ENCODE measurements at regions not wholly inside any gene's neighbourhood (a gene's known extent, or its start where the extent isn't known, plus 50 kb on each side); places are given as distances from the start of the nearest gene placed in this dataset.

DNA sequence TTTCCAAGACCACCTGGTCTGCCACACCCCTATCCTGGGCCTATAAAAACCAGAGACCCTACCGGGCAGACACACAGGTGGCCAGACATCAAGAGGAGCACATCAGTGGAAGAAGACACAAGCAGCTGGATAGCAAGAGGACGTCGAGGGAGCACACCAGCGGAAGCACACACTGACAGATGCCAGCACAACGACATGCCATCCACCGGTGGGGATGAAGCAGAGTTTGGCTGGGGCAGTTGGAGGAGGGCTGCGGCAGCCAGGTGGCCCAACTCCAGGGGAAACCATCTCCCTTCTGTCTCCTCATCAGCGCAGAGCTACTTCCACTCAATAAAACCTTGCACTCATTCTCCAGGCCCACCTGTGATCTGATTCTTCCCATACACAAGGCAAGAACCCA, 200.6 kb downstream of the PCDH17 start:
- Histone ChIP-seq H3K9me3 (ENCODE audit: control insufficient read depth, insufficient read depth, low read length) (no peaks in the 10 kb centered on the region), H3K4me1 (ENCODE audit: control insufficient read depth, insufficient read depth, low read length) (no peaks in the 10 kb centered on the region), H3K27ac (ENCODE audit: low read depth, low read length) (no peak overlapping the region), H3K36me3 (ENCODE audit: control insufficient read depth, insufficient read depth, low read length) (no peaks in the 10 kb centered on the region), H3K27me3 (ENCODE audit: control insufficient read depth, insufficient read depth, low read length) (no peaks in the 10 kb centered on the region), H3K4me3 (ENCODE audit: low read depth, low read length) (no peak overlapping the region)
- DNase-seq (ENCODE audit: low read depth in 4 of 6, low spot score in 6 of 6), result no peak
- 97% methylated on average over 7 of the region's 8 CpGs for WGBS (ENCODE audit: insufficient coverage)

DNA sequence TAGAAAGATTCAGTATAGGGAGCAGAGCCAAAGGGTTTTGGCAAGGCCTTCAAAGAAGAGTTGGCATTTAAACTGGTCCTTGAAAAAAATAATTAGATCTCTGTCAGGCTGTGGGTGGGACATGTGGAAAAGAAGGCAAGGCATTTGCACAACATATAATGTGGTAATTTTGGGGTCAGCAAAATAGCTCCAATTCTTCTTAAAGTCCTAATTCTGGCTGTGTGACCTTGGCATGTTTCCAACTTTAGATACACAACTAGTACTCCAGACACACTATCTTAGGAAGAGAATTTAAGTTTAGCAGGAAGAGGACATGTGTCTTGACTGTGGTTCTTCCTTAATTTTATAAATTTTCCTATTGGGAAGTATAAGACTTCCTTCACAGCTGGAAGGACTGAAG, 206.3 kb downstream of the PCDH17 start:
- Histone ChIP-seq H3K27me3 (ENCODE audit: control insufficient read depth, insufficient read depth, low read length) (no peaks in the 10 kb centered on the region), H3K4me3 (ENCODE audit: low read depth, low read length) (no peak overlapping the region), H3K27ac (ENCODE audit: low read depth, low read length) (no peak overlapping the region), H3K4me1 (ENCODE audit: control insufficient read depth, insufficient read depth, low read length) (no peaks in the 10 kb centered on the region), H3K36me3 (ENCODE audit: control insufficient read depth, insufficient read depth, low read length) (no peaks in the 10 kb centered on the region), H3K9me3 (ENCODE audit: control insufficient read depth, insufficient read depth, low read length) (no peaks in the 10 kb centered on the region)
- DNase-seq (ENCODE audit: low read depth in 4 of 6, low spot score in 6 of 6), result peak in 2 of 6 donors; percentile 18 to 39

DNA sequence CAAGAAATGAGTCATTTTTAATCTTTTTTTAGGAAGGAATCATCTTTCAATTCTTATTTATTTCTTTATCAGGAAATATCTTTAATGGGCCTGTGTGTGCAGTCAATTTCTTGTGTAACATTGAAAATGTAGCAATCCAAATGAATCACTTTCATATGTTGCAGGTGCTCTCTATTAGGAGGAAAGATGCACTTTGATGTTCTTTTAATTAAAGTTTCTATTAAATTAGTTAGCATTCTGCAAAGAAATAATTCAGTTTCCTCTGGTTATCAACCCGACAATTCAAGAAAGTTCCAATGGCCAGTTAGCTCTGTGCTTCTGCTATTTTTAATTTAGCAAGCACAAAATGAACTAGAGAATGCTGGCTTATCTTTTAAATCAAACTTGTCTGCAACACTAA, 212.0 kb downstream of the PCDH17 start:
- Histone ChIP-seq H3K9me3 (ENCODE audit: control insufficient read depth, insufficient read depth, low read length) (peaks cover 5% of the 10 kb centered on the region), H3K27ac (ENCODE audit: low read depth, low read length) (no peak overlapping the region), H3K27me3 (ENCODE audit: control insufficient read depth, insufficient read depth, low read length) (no peaks in the 10 kb centered on the region), H3K4me1 (ENCODE audit: control insufficient read depth, insufficient read depth, low read length) (no peaks in the 10 kb centered on the region), H3K4me3 (ENCODE audit: low read depth, low read length) (no peak overlapping the region), H3K36me3 (ENCODE audit: control insufficient read depth, insufficient read depth, low read length) (no peaks in the 10 kb centered on the region)
- DNase-seq (ENCODE audit: low read depth in 4 of 6, low spot score in 6 of 6), result no peak
- WGBS (ENCODE audit: insufficient coverage), result 100% methylated on average over 1 of the region's 1 CpG

DNA sequence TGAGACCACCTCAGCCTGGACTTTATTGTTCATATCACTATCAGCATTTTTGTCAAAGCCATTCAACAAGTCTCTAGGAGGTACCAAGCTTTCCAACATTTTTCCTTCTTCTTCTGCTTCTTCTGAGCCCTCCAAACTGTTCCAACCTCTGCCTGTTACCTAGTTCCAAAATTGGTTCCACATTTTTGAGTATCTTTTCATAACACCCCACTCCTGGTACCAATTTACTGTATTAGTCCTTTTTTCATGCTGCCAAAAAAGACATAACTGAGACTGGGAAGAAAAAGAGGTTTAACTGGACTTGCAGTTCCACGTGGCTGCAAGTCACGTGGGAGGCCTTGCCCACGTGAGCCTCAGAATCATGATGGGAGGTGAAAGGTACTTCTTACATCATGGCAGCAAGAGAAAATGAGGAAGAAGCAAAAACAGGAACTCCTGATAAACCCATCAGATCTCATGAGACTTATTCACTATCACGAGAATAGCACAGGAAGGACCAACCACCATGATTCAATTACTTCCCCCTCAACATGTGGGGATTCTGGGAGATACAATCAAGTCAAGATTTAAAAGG, 215.1 kb downstream of the PCDH17 start:
- Histone ChIP-seq H3K4me1 (ENCODE audit: control insufficient read depth, insufficient read depth, low read length) (no peaks in the 10 kb centered on the region), H3K27me3 (ENCODE audit: control insufficient read depth, insufficient read depth, low read length) (no peaks in the 10 kb centered on the region), H3K9me3 (ENCODE audit: control insufficient read depth, insufficient read depth, low read length) (peaks cover 5% of the 10 kb centered on the region), H3K27ac (ENCODE audit: low read depth, low read length) (no peak overlapping the region), H3K4me3 (ENCODE audit: low read depth, low read length) (no peak overlapping the region), H3K36me3 (ENCODE audit: control insufficient read depth, insufficient read depth, low read length) (no peaks in the 10 kb centered on the region)
- DNase-seq (ENCODE audit: low read depth in 4 of 6, low spot score in 6 of 6), result no peak
- WGBS (ENCODE audit: insufficient coverage), result 87% methylated on average over 3 of the region's 4 CpGs

DNA sequence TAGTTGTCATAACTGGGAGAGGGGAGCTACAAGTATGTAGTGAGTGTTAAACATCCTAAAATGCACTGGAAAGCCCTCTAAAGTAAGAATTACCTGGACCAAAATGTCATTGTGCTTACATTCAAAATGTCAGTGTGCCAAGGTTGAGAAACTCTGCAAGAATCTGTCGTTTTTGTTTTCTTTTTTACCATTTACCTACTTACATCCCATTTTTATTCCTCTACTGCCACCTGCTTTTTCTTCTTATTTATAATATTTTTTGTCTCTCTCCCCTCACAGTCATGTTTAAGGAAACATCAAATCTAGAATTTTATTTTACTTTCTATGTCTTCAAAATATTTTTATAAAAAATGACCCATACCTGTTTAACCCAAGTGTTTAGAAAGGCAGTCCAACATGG, 226.4 kb downstream of the PCDH17 start:
- Histone ChIP-seq H3K9me3 (ENCODE audit: control insufficient read depth, insufficient read depth, low read length) (no peaks in the 10 kb centered on the region), H3K4me3 (ENCODE audit: low read depth, low read length) (no peak overlapping the region), H3K27ac (ENCODE audit: low read depth, low read length) (no peak overlapping the region), H3K27me3 (ENCODE audit: control insufficient read depth, insufficient read depth, low read length) (no peaks in the 10 kb centered on the region), H3K36me3 (ENCODE audit: control insufficient read depth, insufficient read depth, low read length) (no peaks in the 10 kb centered on the region), H3K4me1 (ENCODE audit: control insufficient read depth, insufficient read depth, low read length) (no peaks in the 10 kb centered on the region)
- peak in 2 of 6 donors; percentile 12 to 27 for DNase-seq (ENCODE audit: low read depth in 4 of 6, low spot score in 6 of 6)
- 0% methylated on average over 1 of the region's 1 CpG for WGBS (ENCODE audit: insufficient coverage)

DNA sequence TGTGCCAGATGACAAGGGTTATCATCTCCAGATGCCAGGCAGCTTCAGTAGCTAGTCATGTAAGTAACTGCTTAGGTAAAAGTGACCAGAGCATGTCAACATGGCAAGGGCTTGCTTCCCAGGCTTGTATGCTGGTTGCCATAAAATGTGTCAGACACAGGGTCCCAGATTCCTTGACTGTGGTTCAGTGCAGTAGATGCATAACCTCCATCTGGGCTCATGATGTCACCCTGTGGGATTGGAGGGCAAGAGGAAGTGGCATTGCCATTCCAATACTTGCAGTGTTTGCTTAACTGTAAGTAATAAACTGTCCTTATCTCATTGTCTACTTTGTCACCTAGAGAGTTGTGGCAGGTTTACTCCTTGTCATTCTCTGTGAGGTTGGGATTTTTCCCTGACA, 226.8 kb downstream of the PCDH17 start:
- Histone ChIP-seq H3K4me3 (ENCODE audit: low read depth, low read length) (no peak overlapping the region), H3K4me1 (ENCODE audit: control insufficient read depth, insufficient read depth, low read length) (no peaks in the 10 kb centered on the region), H3K36me3 (ENCODE audit: control insufficient read depth, insufficient read depth, low read length) (no peaks in the 10 kb centered on the region), H3K9me3 (ENCODE audit: control insufficient read depth, insufficient read depth, low read length) (no peaks in the 10 kb centered on the region), H3K27ac (ENCODE audit: low read depth, low read length) (no peak overlapping the region), H3K27me3 (ENCODE audit: control insufficient read depth, insufficient read depth, low read length) (no peaks in the 10 kb centered on the region)
- no peak for DNase-seq (ENCODE audit: low read depth in 4 of 6, low spot score in 6 of 6)

DNA sequence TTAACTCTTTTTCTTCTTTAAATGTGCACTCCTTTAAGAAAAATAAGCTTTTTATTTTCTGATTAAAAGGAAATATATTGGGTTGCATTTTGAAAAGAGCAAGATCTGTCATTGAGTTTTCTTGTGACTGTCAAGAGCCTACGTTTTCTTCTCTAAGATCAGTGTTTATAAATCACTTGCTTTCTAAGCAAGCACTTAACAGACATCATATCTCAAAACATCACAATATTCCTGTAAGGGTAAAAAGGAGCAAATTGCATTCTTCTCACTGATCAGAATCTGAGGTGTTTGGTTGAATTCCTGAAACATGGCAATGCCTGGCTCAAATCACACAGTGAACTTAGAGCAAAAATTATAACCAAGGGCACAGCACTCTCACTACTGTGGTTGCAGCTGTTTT, 231.3 kb downstream of the PCDH17 start:
- WGBS (ENCODE audit: insufficient coverage), result no CpG with 5 or more reads among the region's 1 CpG
- H3K9me3 ChIP-seq (ENCODE audit: control insufficient read depth, insufficient read depth, low read length), result peaks cover 2% of the 10 kb centered on the region
- H3K4me1 ChIP-seq (ENCODE audit: control insufficient read depth, insufficient read depth, low read length), result no peaks in the 10 kb centered on the region
- DNase-seq (ENCODE audit: low read depth in 4 of 6, low spot score in 6 of 6), result peak in 1 of 6 donors; percentile 14
- H3K27me3 ChIP-seq (ENCODE audit: control insufficient read depth, insufficient read depth, low read length), result no peaks in the 10 kb centered on the region
- no peak overlapping the region for H3K27ac ChIP-seq (ENCODE audit: low read depth, low read length)
- no peak overlapping the region for H3K4me3 ChIP-seq (ENCODE audit: low read depth, low read length)
- no peaks in the 10 kb centered on the region for H3K36me3 ChIP-seq (ENCODE audit: control insufficient read depth, insufficient read depth, low read length)

DNA sequence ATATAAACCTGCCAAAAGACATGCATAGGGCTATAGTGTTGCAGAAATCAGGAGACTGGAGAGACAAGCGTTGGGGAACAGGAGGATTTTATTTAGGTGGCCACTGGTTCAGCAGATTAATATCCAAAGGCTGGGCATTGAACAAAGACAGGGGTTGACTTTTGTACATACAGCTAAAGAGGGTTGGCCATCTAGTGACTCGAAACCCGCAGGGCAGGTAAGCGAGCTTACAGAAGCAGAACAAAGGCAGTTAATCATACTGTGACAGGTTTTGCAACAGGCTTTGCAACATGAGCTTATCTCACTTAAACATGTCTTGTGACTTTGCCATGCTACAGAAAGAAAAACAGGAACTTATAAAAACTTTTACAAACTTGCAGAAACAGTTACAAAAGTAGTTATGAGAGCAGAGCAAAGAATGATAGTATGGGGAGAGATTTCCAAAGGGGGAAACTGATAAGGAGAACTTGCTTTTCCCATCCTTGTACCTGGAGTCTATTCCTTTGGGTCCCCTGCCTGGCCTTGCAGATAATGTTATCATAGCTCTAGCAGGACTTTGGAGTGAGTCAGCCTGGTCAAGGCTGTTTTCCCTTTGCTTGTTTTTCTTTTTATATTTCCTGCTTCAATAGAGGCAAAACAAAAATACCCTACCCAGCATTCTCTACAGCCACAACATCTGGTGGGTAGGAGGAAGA, 234.2 kb downstream of the PCDH17 start:
- Histone ChIP-seq H3K27ac (ENCODE audit: low read depth, low read length) (no peak overlapping the region), H3K4me1 (ENCODE audit: control insufficient read depth, insufficient read depth, low read length) (no peaks in the 10 kb centered on the region), H3K36me3 (ENCODE audit: control insufficient read depth, insufficient read depth, low read length) (no peaks in the 10 kb centered on the region), H3K27me3 (ENCODE audit: control insufficient read depth, insufficient read depth, low read length) (no peaks in the 10 kb centered on the region), H3K4me3 (ENCODE audit: low read depth, low read length) (no peak overlapping the region), H3K9me3 (ENCODE audit: control insufficient read depth, insufficient read depth, low read length) (peaks cover 5% of the 10 kb centered on the region)
- no peak for DNase-seq (ENCODE audit: low read depth in 4 of 6, low spot score in 6 of 6)
- 92% methylated on average over 4 of the region's 4 CpGs for WGBS (ENCODE audit: insufficient coverage)

DNA sequence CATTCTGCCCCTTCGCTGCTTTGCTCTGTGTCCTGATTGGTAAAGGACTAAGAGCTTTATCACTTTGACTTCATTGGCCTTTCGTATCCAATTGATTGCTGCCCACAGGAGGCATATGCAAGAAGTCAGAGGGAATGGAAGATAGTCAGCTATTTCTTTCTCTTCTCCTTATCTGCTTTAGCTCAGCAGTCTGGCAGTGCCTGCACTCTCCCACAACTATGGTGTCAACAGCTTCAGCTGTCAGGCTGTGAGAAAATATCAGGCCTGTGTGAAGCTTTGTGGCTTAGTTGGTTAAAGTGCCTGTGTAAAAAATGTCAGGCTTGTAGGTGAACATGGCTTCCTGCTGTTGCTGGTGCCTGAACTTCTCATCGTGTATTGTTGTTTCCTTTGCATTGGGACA, 243.0 kb downstream of the PCDH17 start:
- Histone ChIP-seq H3K9me3 (ENCODE audit: control insufficient read depth, insufficient read depth, low read length) (no peaks in the 10 kb centered on the region), H3K4me3 (ENCODE audit: low read depth, low read length) (no peak overlapping the region), H3K27ac (ENCODE audit: low read depth, low read length) (no peak overlapping the region), H3K27me3 (ENCODE audit: control insufficient read depth, insufficient read depth, low read length) (no peaks in the 10 kb centered on the region), H3K36me3 (ENCODE audit: control insufficient read depth, insufficient read depth, low read length) (no peaks in the 10 kb centered on the region), H3K4me1 (ENCODE audit: control insufficient read depth, insufficient read depth, low read length) (no peaks in the 10 kb centered on the region)
- no peak for DNase-seq (ENCODE audit: low read depth in 4 of 6, low spot score in 6 of 6)
- no CpG with 5 or more reads among the region's 3 CpGs for WGBS (ENCODE audit: insufficient coverage)

DNA sequence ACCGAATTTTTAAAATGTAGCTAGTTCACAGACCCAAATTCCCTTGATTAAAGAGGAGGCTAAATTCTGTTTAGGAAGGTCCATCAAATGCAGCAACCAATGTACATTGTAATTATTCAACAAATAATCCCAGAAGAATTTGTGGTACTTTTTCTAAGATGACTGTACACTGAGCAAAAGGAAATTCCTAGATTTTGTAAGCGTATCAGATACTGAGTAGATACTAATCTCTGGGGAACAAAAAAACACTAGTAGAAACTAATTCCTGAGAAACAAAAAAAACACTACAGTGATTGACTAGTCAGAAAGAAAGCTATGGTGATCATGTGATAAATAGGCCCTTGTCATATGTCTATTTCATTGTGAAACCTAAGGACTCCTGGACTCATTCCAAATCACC, 246.1 kb downstream of the PCDH17 start:
- no peak overlapping the region for H3K4me3 ChIP-seq (ENCODE audit: low read depth, low read length)
- no peaks in the 10 kb centered on the region for H3K9me3 ChIP-seq (ENCODE audit: control insufficient read depth, insufficient read depth, low read length)
- H3K27me3 ChIP-seq (ENCODE audit: control insufficient read depth, insufficient read depth, low read length), result no peaks in the 10 kb centered on the region
- H3K4me1 ChIP-seq (ENCODE audit: control insufficient read depth, insufficient read depth, low read length), result no peaks in the 10 kb centered on the region
- no peak overlapping the region for H3K27ac ChIP-seq (ENCODE audit: low read depth, low read length)
- H3K36me3 ChIP-seq (ENCODE audit: control insufficient read depth, insufficient read depth, low read length), result no peaks in the 10 kb centered on the region
- WGBS (ENCODE audit: insufficient coverage), result 100% methylated on average over 1 of the region's 2 CpGs
- DNase-seq (ENCODE audit: low read depth in 4 of 6, low spot score in 6 of 6), result no peak

Data from spinal cord (tissue), 9 donors.